RPMI7951 (cell line): ENCODE measurements at regions not wholly inside any gene's neighbourhood (a gene's known extent, or its start where the extent isn't known, plus 50 kb on each side); places are given as distances from the start of the nearest gene placed in this dataset.

Source experiments
- DNase-seq: peaks from one replicate; pipeline ENCODE4 v3.0.0-alpha.2; 2012; ENCODE audit warnings: low read depth

GRCh38 chr2:186069676-186070075 lies 331.1 kb downstream of the FSIP2 start:
- no peak for DNase-seq

GRCh38 chr2:186085226-186085625 lies 346.6 kb downstream of the FSIP2 start:
- no peak for DNase-seq

GRCh38 chr2:186093174-186093573 lies 354.6 kb downstream of the FSIP2 start:
- DNase-seq: no peak

GRCh38 chr2:186098821-186099220 lies 360.2 kb downstream of the FSIP2 start:
- no peak for DNase-seq

- DNase-seq: no peak
Measured at GRCh38 chr2:186099826-186100225, 361.2 kb downstream of the FSIP2 start.

- no peak for DNase-seq
Measured at GRCh38 chr2:186100636-186101035, 362.0 kb downstream of the FSIP2 start.

- DNase-seq: no peak
Measured at GRCh38 chr2:186101616-186102015, 363.0 kb downstream of the FSIP2 start.

GRCh38 chr2:186103276-186103675 lies 364.7 kb downstream of the FSIP2 start:
- no peak for DNase-seq

- no peak for DNase-seq
Measured at GRCh38 chr2:186105016-186105724, 366.6 kb downstream of the FSIP2 start.

- no peak for DNase-seq
Measured at GRCh38 chr2:186108470-186108869, 369.9 kb downstream of the FSIP2 start.

GRCh38 chr2:186113284-186113683 lies 372.8 kb upstream of the ZC3H15 start:
- no peak for DNase-seq

GRCh38 chr2:186125156-186125555 lies 360.9 kb upstream of the ZC3H15 start:
- DNase-seq: no peak

GRCh38 chr2:186125625-186126024 lies 360.4 kb upstream of the ZC3H15 start:
- no peak for DNase-seq

- no peak for DNase-seq
Measured at GRCh38 chr2:186126181-186126580, 359.9 kb upstream of the ZC3H15 start.

GRCh38 chr2:186129767-186130581 lies 356.1 kb upstream of the ZC3H15 start:
- DNase-seq: no peak

- DNase-seq: no peak
Measured at GRCh38 chr2:186130748-186131641, 355.1 kb upstream of the ZC3H15 start.

GRCh38 chr2:186135686-186136085 lies 350.4 kb upstream of the ZC3H15 start:
- DNase-seq: no peak

- DNase-seq: no peak
Measured at GRCh38 chr2:186136860-186137259, 349.2 kb upstream of the ZC3H15 start.

- DNase-seq: no peak
Measured at GRCh38 chr2:186138845-186139244, 347.2 kb upstream of the ZC3H15 start.

GRCh38 chr2:186159101-186159500 lies 327.0 kb upstream of the ZC3H15 start:
- no peak for DNase-seq

GRCh38 chr2:186164325-186164724 lies 321.7 kb upstream of the ZC3H15 start:
- no peak for DNase-seq

GRCh38 chr2:186170693-186171092 lies 315.4 kb upstream of the ZC3H15 start:
- no peak for DNase-seq
